Endothelial cell of umbilical vein (primary cell): ENCODE measurements at regions not wholly inside any gene's neighbourhood (a gene's known extent, or its start where the extent isn't known, plus 50 kb on each side); places are given as distances from the start of the nearest gene placed in this dataset.

ENCODE experiments used
- BruUV-seq: library from RNA; stranded (reverse); fragments of 400-500 nt; replicated peaks from 2 replicates; lab custom pipeline; 2021; lab: Mats Ljungman, UMichigan
- CTCF ChIA-PET: fragments of 300-600, 350-600 bp; sonication (Branson Sonifier 250); formaldehyde crosslinking; loops from one replicate; lab custom pipeline; 2021; ENCODE audit warnings: antibody characterized with exemption, inconsistent platforms; lab: Charles Lee
- POLR2A ChIA-PET: fragments of 300-600, 350-600 bp; sonication (Branson Sonifier 250); formaldehyde crosslinking; loops from one replicate; lab custom pipeline; 2021; ENCODE audit warnings: antibody characterized with exemption, inconsistent platforms; lab: Charles Lee
- DNase-seq: peaks from one replicate; pipeline ENCODE4 v3.0.0-alpha.2; 2011; ENCODE audit warnings: low read depth, low spot score
- FAIRE-seq: peaks from 2 replicates; lab custom pipeline; 2011; peaks lifted over from hg19 to GRCh38; lab: Jason Lieb, UNC
- H2AFZ ChIP-seq: 2 replicates; pipeline ENCODE4 v1.6.0; 2012; ENCODE audit warnings: low read depth, low read length, control low read depth, inconsistent platforms
- H3K27ac ChIP-seq: 2 replicates; pipeline ENCODE4 v1.5.1; 2011; ENCODE audit warnings: low read depth, mild to moderate bottlenecking, control low read depth, low read length, moderate library complexity; ENCODE audit not compliant: insufficient read depth
- H3K27me3 ChIP-seq, 2 experiments: 2 replicates each; pipeline versions ENCODE4 v1.6.0 to v1.6.1; 2011; ENCODE audit warnings: low read length in 2 of 2, mixed read lengths in 1 of 2; ENCODE audit not compliant: control insufficient read depth in 2 of 2, insufficient read depth in 2 of 2
- H3K36me3 ChIP-seq, 2 experiments: 2 replicates in 1 of 2; 3 replicates in 1 of 2; pipeline ENCODE4 v1.5.1; 2011; ENCODE audit warnings: low read length in 2 of 2, mild to moderate bottlenecking in 1 of 2, moderate library complexity in 1 of 2; ENCODE audit not compliant: control insufficient read depth in 2 of 2, insufficient read depth in 2 of 2; ENCODE audit errors: extremely low read depth in 1 of 2
- H3K4me1 ChIP-seq: 3 replicates; pipeline ENCODE4 v1.5.1; 2011; ENCODE audit warnings: mild to moderate bottlenecking, low read length; ENCODE audit not compliant: control insufficient read depth, insufficient read depth; ENCODE audit errors: extremely low read depth
- H3K4me2 ChIP-seq: 2 replicates; pipeline ENCODE4 v1.6.1; 2011; ENCODE audit warnings: low read length, control low read depth, mixed read lengths; ENCODE audit not compliant: insufficient read depth
- H3K4me3 ChIP-seq, 3 experiments: fragments of 200-600 bp in 1 of 3; sonication (generic), shearing (Covaris generic) in 1 of 3; replicated peaks in 1 of 3; 2 replicates each; pipeline ENCODE4 v1.5.1; 2011 to 2016; ENCODE audit warnings: control low read depth in 3 of 3, low read length in 3 of 3, mild to moderate bottlenecking in 2 of 3, inconsistent platforms in 1 of 3, low read depth in 1 of 3, moderate library complexity in 1 of 3; ENCODE audit not compliant: insufficient read depth in 1 of 3
- H3K79me2 ChIP-seq: 2 replicates; pipeline ENCODE4 v1.6.0; 2012; ENCODE audit warnings: low read length, inconsistent platforms; ENCODE audit not compliant: control insufficient read depth, insufficient read depth
- H3K9ac ChIP-seq: replicated peaks from 2 replicates; pipeline ENCODE3; 2011; ENCODE audit warnings: low read length, control low read depth; ENCODE audit not compliant: insufficient read depth; ENCODE audit errors: extremely low read depth
- H3K9me1 ChIP-seq: replicated peaks from 3 replicates; pipeline ENCODE4 v1.6.0; 2011; ENCODE audit warnings: mild to moderate bottlenecking, low read length; ENCODE audit not compliant: control insufficient read depth, insufficient read depth; ENCODE audit errors: extremely low read depth
- H3K9me3 ChIP-seq: replicated peaks from 2 replicates; pipeline ENCODE4 v1.5.1; 2012; ENCODE audit warnings: low read length, inconsistent platforms; ENCODE audit not compliant: control insufficient read depth, insufficient read depth
- H4K20me1 ChIP-seq: replicated peaks from 2 replicates; pipeline ENCODE3; 2011; ENCODE audit warnings: mild to moderate bottlenecking, low read length; ENCODE audit not compliant: control insufficient read depth, insufficient read depth; ENCODE audit errors: extremely low read depth
- EZH2 ChIP-seq: IDR thresholded peaks from 2 replicates; pipeline ENCODE4 v1.6.1; 2012; ENCODE audit warnings: borderline replicate concordance, low read depth, mild to moderate bottlenecking, moderate library complexity, low read length, inconsistent platforms; ENCODE audit not compliant: severe bottlenecking
- FOS ChIP-seq: IDR thresholded peaks from 2 replicates; pipeline ENCODE4 v1.6.1; 2011; ENCODE audit warnings: mild to moderate bottlenecking, low read length, moderate library complexity, borderline replicate concordance; ENCODE audit not compliant: insufficient read depth
- GATA2 ChIP-seq: IDR thresholded peaks from 2 replicates; pipeline ENCODE4 v1.7.0; 2011; ENCODE audit warnings: low read depth, mild to moderate bottlenecking, moderate library complexity, mixed read lengths, low read length; ENCODE audit not compliant: insufficient read length, insufficient read depth
- JUN ChIP-seq: IDR thresholded peaks from 2 replicates; pipeline ENCODE4 v1.6.1; 2011; ENCODE audit warnings: borderline replicate concordance, low read depth; ENCODE audit not compliant: insufficient read length, insufficient read depth
- MYC ChIP-seq: IDR thresholded peaks from one replicate; pipeline ENCODE4 v1.6.1; 2011; ENCODE audit warnings: mild to moderate bottlenecking, low read depth, low read length
- POLR2A ChIP-seq: IDR thresholded peaks from 2 replicates; pipeline ENCODE4 v1.6.1; 2012; ENCODE audit warnings: low read depth, mild to moderate bottlenecking, control low read depth, low read length
- POLR2AphosphoS5 ChIP-seq: IDR thresholded peaks from 2 replicates; pipeline ENCODE4 v1.6.1; 2012; ENCODE audit warnings: low read depth, mild to moderate bottlenecking, control low read depth, low read length, moderate library complexity; ENCODE audit not compliant: insufficient read depth
- dilution Hi-C: fragments of 300-500 bp; cut with MboI; formaldehyde crosslinking; loops from one replicate; pipeline ENCODE4 v1.15.0; 2019; ENCODE audit warnings: low sequenced_read_pairs; ENCODE audit not compliant: extremely low pct_ligation_motif_present
- intact Hi-C: fragments of 100-400 bp; cut with micrococcal nuclease; formaldehyde crosslinking; loops from one replicate; pipeline ENCODE4 v1.10.0; 2022
- TF ChIP-seq, protein P1 (sequence below): IDR thresholded peaks from 2 replicates; pipeline ENCODE4 v1.6.1; 2011; ENCODE audit not compliant: insufficient read depth, insufficient read length
- TF ChIP-seq, protein P2 (sequence below), 2 donors: IDR thresholded peaks; 1 replicate in 1 of 2; 2 replicates in 1 of 2; pipeline ENCODE4 v1.5.1; 2011; ENCODE audit warnings: low read length in 2 of 2, mild to moderate bottlenecking in 2 of 2, moderate library complexity in 2 of 2, control low read depth in 1 of 2, inconsistent platforms in 1 of 2, low read depth in 1 of 2; ENCODE audit not compliant: insufficient read depth in 1 of 2; ENCODE audit errors: extremely low read depth in 1 of 2

DNA sequence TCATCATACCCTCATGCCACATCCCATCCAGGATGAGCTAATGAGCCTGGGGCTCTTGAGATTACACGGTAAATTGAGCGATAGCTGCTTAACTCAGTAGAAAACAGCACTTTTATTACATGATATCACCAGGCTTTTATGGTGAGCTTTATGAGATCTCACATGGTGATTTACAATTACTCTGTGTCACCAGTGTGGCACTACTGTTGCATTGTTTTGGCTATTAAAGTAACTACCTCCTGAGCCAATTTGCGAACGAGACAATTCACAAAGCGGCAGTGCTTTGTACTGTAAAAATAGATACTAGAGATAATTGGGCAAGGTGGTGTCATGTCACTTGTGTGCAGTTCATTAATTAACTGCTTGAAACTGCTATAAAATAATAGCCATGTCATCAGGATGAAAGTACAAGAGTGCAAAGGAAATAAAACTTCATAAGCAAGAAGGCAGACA, 767.7 kb upstream of the ADGRL2 start:
- Histone ChIP-seq H3K36me3 (no peaks in the 10 kb centered on the region), H3K79me2 (no peaks in the 10 kb centered on the region), H3K9ac (no peak overlapping the region), H3K27ac (no peak overlapping the region), H3K4me2 (no peak overlapping the region), H3K4me3 (no peak overlapping the region), H2AFZ (no peak overlapping the region), H4K20me1 (no peaks in the 10 kb centered on the region), H3K27me3 (no peaks in the 10 kb centered on the region), H3K4me1 (no peaks in the 10 kb centered on the region), H3K9me1 (no peaks in the 10 kb centered on the region), H3K9me3 (no peaks in the 10 kb centered on the region)
- POLR2A ChIA-PET, result no interaction called here
- FAIRE-seq (no peak), DNase-seq (no peak)
- TF ChIP-seq GATA2 (no peak), POLR2AphosphoS5 (no peak), POLR2A (no peak), JUN (no peak), FOS (no peak), EZH2 (no peak), MYC (no peak)
- TF ChIP-seq, protein P1, sequence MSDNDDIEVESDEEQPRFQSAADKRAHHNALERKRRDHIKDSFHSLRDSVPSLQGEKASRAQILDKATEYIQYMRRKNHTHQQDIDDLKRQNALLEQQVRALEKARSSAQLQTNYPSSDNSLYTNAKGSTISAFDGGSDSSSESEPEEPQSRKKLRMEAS, result no peak
- TF ChIP-seq, protein P2, sequence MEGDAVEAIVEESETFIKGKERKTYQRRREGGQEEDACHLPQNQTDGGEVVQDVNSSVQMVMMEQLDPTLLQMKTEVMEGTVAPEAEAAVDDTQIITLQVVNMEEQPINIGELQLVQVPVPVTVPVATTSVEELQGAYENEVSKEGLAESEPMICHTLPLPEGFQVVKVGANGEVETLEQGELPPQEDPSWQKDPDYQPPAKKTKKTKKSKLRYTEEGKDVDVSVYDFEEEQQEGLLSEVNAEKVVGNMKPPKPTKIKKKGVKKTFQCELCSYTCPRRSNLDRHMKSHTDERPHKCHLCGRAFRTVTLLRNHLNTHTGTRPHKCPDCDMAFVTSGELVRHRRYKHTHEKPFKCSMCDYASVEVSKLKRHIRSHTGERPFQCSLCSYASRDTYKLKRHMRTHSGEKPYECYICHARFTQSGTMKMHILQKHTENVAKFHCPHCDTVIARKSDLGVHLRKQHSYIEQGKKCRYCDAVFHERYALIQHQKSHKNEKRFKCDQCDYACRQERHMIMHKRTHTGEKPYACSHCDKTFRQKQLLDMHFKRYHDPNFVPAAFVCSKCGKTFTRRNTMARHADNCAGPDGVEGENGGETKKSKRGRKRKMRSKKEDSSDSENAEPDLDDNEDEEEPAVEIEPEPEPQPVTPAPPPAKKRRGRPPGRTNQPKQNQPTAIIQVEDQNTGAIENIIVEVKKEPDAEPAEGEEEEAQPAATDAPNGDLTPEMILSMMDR (IDR thresholded peaks at IDR 0.05; ENCODE audit: extremely low read depth in 1 of 2, insufficient read depth in 1 of 2, low read depth in 1 of 2, low read length in 2 of 2), result no peak
- no TSS peak for BruUV-seq
- dilution Hi-C loops, result no loop called here
- intact Hi-C loops, result no loop called here
- CTCF ChIA-PET, result interaction anchor here (1.0 to 3.1 kb wide), 3 partner anchors 9 to 26 kb away, joined by 3 to 8 read pairs (median 3); no protein-coding TSS in a partner anchor
